ENCODE measurements at regions not wholly inside any gene's neighbourhood (a gene's known extent, or its start where the extent isn't known, plus 50 kb on each side); places are given as distances from the start of the nearest gene placed in this dataset.
"Not testable (repeated sequence)": the region's sequence is repeated elsewhere in the genome, so short reads cannot be mapped to it uniquely, and the experiment has no call there.

GRCh38 chr1:9466780-9467758 lies 72.2 kb upstream of the SLC25A33 start:
- peak; percentile 18 for FAIRE-seq

GRCh38 chr1:9469882-9470281 lies 69.4 kb upstream of the SLC25A33 start:
- not testable (repeated sequence) for FAIRE-seq

- FAIRE-seq, result no peak
Measured at GRCh38 chr1:9471679-9472078, 67.6 kb upstream of the SLC25A33 start.

GRCh38 chr1:9472386-9473031 lies 66.8 kb upstream of the SLC25A33 start:
- no peak for FAIRE-seq

GRCh38 chr1:9473032-9473807 lies 66.0 kb upstream of the SLC25A33 start:
- peak; percentile 23 for FAIRE-seq

GRCh38 chr1:9475061-9475627 lies 64.1 kb upstream of the SLC25A33 start:
- no peak for FAIRE-seq

- FAIRE-seq, result no peak
Measured at GRCh38 chr1:9476790-9477463, 62.3 kb upstream of the SLC25A33 start.

- FAIRE-seq, result no peak
Measured at GRCh38 chr1:9477535-9477934, 61.7 kb upstream of the SLC25A33 start.

- no peak for FAIRE-seq
Measured at GRCh38 chr1:9478021-9478420, 61.2 kb upstream of the SLC25A33 start.

- FAIRE-seq, result no peak
Measured at GRCh38 chr1:9481048-9481447, 58.2 kb upstream of the SLC25A33 start.

GRCh38 chr1:9482403-9482802 lies 56.9 kb upstream of the SLC25A33 start:
- no peak for FAIRE-seq

GRCh38 chr1:9482816-9483572 lies 56.3 kb upstream of the SLC25A33 start:
- FAIRE-seq, result no peak

- no peak for FAIRE-seq
Measured at GRCh38 chr1:9486466-9487140, 52.7 kb upstream of the SLC25A33 start.

Data from endometrium (tissue), 2 donors.